Right atrium auricular region (tissue), 2 donors: ENCODE measurements at regions not wholly inside any gene's neighbourhood (a gene's known extent, or its start where the extent isn't known, plus 50 kb on each side); places are given as distances from the start of the nearest gene placed in this dataset.
"Not testable (repeated sequence)": the region's sequence is repeated elsewhere in the genome, so short reads cannot be mapped to it uniquely, and the experiment has no call there.

Experiments used
- DNase-seq: peaks from one replicate; pipeline ENCODE4 v3.0.0-alpha.2; 2019; ENCODE audit warnings: low spot score
- H3K27ac ChIP-seq, 2 donors: fragments of 200-600 bp; sonication (generic); 1 replicate in 1 of 2; 2 replicates in 1 of 2; pipeline ENCODE4 v1.5.1; 2016 to 2019
- H3K27me3 ChIP-seq, 2 donors: fragments of 200-600 bp; sonication (generic); one replicate each; pipeline versions ENCODE4 v1.5.1 to v1.6.0; 2017 to 2019
- H3K36me3 ChIP-seq: fragments of 200-600 bp; sonication (generic); one replicate; pipeline ENCODE4 v1.5.1; 2016
- H3K4me1 ChIP-seq, 2 donors: fragments of 200-600 bp; sonication (generic); one replicate each; pipeline versions ENCODE4 v1.5.1 to v1.6.0; 2017 to 2019
- H3K4me3 ChIP-seq, 2 donors: fragments of 200-600 bp; sonication (generic); 1 replicate in 1 of 2; 2 replicates in 1 of 2; pipeline ENCODE4 v1.5.1; 2017 to 2019; ENCODE audit warnings: mild to moderate bottlenecking in 1 of 2, moderate library complexity in 1 of 2
- H3K9me3 ChIP-seq, 2 donors: fragments of 200-600 bp; sonication (generic); one replicate each; pipeline ENCODE4 v1.5.1; 2019
- CTCF ChIP-seq, 2 donors: fragments of 200-600 bp; sonication (generic); IDR thresholded peaks; one replicate each; pipeline ENCODE4 v1.5.1; 2019; ENCODE audit warnings: antibody characterized with exemption in 2 of 2

- TF ChIP-seq CTCF (IDR thresholded peaks at IDR 0.05), result no peak
- Histone ChIP-seq H3K27me3 (no peaks in the 10 kb centered on the region), H3K27ac (no peak overlapping the region)
These were observed 102.4 kb upstream of the THUMPD2 start for GRCh38 chr2:39881494-39881893.

GRCh38 chr2:39879001-39879400 is 99.9 kb upstream of the THUMPD2 start:
- H3K27ac ChIP-seq, H3K27me3 ChIP-seq, H3K4me1 ChIP-seq, H3K36me3 ChIP-seq, H3K4me3 ChIP-seq, DNase-seq, H3K9me3 ChIP-seq: not testable (repeated sequence)

More at GRCh38 chr2:39881494-39881893, 102.4 kb upstream of the THUMPD2 start:
- H3K9me3 ChIP-seq, result peaks cover 0 to 7% of the 10 kb centered on the region in 2 donors
- H3K4me3 ChIP-seq, result no peak overlapping the region
- no peak for DNase-seq
- no peaks in the 10 kb centered on the region for H3K36me3 ChIP-seq
- no peaks in the 10 kb centered on the region for H3K4me1 ChIP-seq

- no peaks in the 10 kb centered on the region for H3K27me3 ChIP-seq
- DNase-seq, result no peak
- H3K36me3 ChIP-seq, result no peaks in the 10 kb centered on the region
- H3K9me3 ChIP-seq, result peaks cover 0 to 7% of the 10 kb centered on the region in 2 donors
- no peak for TF ChIP-seq CTCF (IDR thresholded peaks at IDR 0.05)
- peaks cover 0 to 5% of the 10 kb centered on the region in 2 donors for H3K4me1 ChIP-seq
- H3K4me3 ChIP-seq, result no peak overlapping the region
- no peak overlapping the region for H3K27ac ChIP-seq
These were observed 96.8 kb upstream of the THUMPD2 start for GRCh38 chr2:39875914-39876267.

GRCh38 chr2:39875182-39875913 is 96.3 kb upstream of the THUMPD2 start:
- Histone ChIP-seq H3K4me3 (no peak overlapping the region), H3K27me3 (no peaks in the 10 kb centered on the region), H3K4me1 (peaks cover 0 to 5% of the 10 kb centered on the region in 2 donors), H3K36me3 (no peaks in the 10 kb centered on the region), H3K9me3 (peaks cover 0 to 7% of the 10 kb centered on the region in 2 donors), H3K27ac (no peak overlapping the region)
- no peak for DNase-seq
- no peak for TF ChIP-seq CTCF (IDR thresholded peaks at IDR 0.05)

- H3K4me3 ChIP-seq, result no peak overlapping the region
- DNase-seq, result no peak
- H3K9me3 ChIP-seq, result peaks cover 0 to 6% of the 10 kb centered on the region in 2 donors
- TF ChIP-seq CTCF (IDR thresholded peaks at IDR 0.05), result no peak
- no peaks in the 10 kb centered on the region for H3K27me3 ChIP-seq
- H3K4me1 ChIP-seq, result peaks cover 0 to 5% of the 10 kb centered on the region in 2 donors
- no peak overlapping the region for H3K27ac ChIP-seq
- no peaks in the 10 kb centered on the region for H3K36me3 ChIP-seq
These were observed 95.2 kb upstream of the THUMPD2 start for GRCh38 chr2:39874236-39874635.

- Histone ChIP-seq H3K4me3 (no peak overlapping the region), H3K27me3 (no peaks in the 10 kb centered on the region), H3K9me3 (peaks cover 0 to 3% of the 10 kb centered on the region in 2 donors), H3K4me1 (peaks cover 0 to 5% of the 10 kb centered on the region in 2 donors), H3K36me3 (no peaks in the 10 kb centered on the region), H3K27ac (no peak overlapping the region)
- TF ChIP-seq CTCF (IDR thresholded peaks at IDR 0.05), result no peak
- no peak for DNase-seq
These were observed 94.5 kb upstream of the THUMPD2 start for GRCh38 chr2:39873586-39873985.
